EH (cell line): ENCODE measurements at regions not wholly inside any gene's neighbourhood (a gene's known extent, or its start where the extent isn't known, plus 50 kb on each side); places are given as distances from the start of the nearest gene placed in this dataset.
"Not testable (repeated sequence)": the region's sequence is repeated elsewhere in the genome, so short reads cannot be mapped to it uniquely, and the experiment has no call there.

Experiments used
- DNase-seq: peaks from one replicate; pipeline ENCODE4 v3.0.0-alpha.2; 2015; ENCODE audit warnings: low read depth

- DNase-seq: peak; percentile 88
These were observed 114.0 kb downstream of the C16orf95 start for GRCh38 chr16:87203060-87203656.

GRCh38 chr16:87206646-87207451 is 110.3 kb downstream of the C16orf95 start:
- DNase-seq: peak; percentile 86

- peak; percentile 92 for DNase-seq
These were observed 109.7 kb downstream of the C16orf95 start for GRCh38 chr16:87207509-87207908.

- DNase-seq: peak; percentile 62
These were observed 109.2 kb downstream of the C16orf95 start for GRCh38 chr16:87207965-87208364.

- DNase-seq: not testable (repeated sequence)
These were observed 108.2 kb downstream of the C16orf95 start for GRCh38 chr16:87208968-87209367.

- no peak for DNase-seq
These were observed 107.2 kb downstream of the C16orf95 start for GRCh38 chr16:87209808-87210512.

GRCh38 chr16:87210894-87211293 is 106.3 kb downstream of the C16orf95 start:
- peak; percentile 60 for DNase-seq

- peak; percentile 80 for DNase-seq
These were observed 105.2 kb downstream of the C16orf95 start for GRCh38 chr16:87212026-87212425.

GRCh38 chr16:87213536-87213935 is 103.7 kb downstream of the C16orf95 start:
- DNase-seq: no peak

GRCh38 chr16:87216148-87216840 is 100.9 kb downstream of the C16orf95 start:
- DNase-seq: peak; percentile 60

GRCh38 chr16:87216841-87217275 is 100.3 kb downstream of the C16orf95 start:
- DNase-seq: peak; percentile 78

- DNase-seq: not testable (repeated sequence)
These were observed 99.4 kb downstream of the C16orf95 start for GRCh38 chr16:87217802-87218201.

- DNase-seq: no peak
These were observed 98.7 kb downstream of the C16orf95 start for GRCh38 chr16:87218281-87219055.

GRCh38 chr16:87219287-87219909 is 97.8 kb downstream of the C16orf95 start:
- no peak for DNase-seq

- no peak for DNase-seq
These were observed 95.6 kb downstream of the C16orf95 start for GRCh38 chr16:87221633-87222032.

GRCh38 chr16:87222335-87222734 is 94.9 kb downstream of the C16orf95 start:
- no peak for DNase-seq

GRCh38 chr16:87223656-87224248 is 93.4 kb downstream of the C16orf95 start:
- no peak for DNase-seq

- no peak for DNase-seq
These were observed 90.3 kb downstream of the C16orf95 start for GRCh38 chr16:87226926-87227295.

GRCh38 chr16:87227296-87227951 is 89.8 kb downstream of the C16orf95 start:
- peak; percentile 98 for DNase-seq

GRCh38 chr16:87228363-87228762 is 88.8 kb downstream of the C16orf95 start:
- no peak for DNase-seq
